HepG2 (cell line): ENCODE measurements at regions not wholly inside any gene's neighbourhood (a gene's known extent, or its start where the extent isn't known, plus 50 kb on each side); places are given as distances from the start of the nearest gene placed in this dataset.

Source experiments
- ATAC-seq: fragments of 200-7000 bp; cut with Tn5 transposase; 3 replicates; pipeline ENCODE4 v1.9.1; 2020; ENCODE audit warnings: mild to moderate bottlenecking, moderate library complexity
- BruUV-seq: library from RNA; stranded (reverse); fragments of 400-500 nt; replicated peaks from 2 replicates; lab custom pipeline; 2021; lab: Mats Ljungman, UMichigan
- CTCF ChIA-PET: fragments of 300-600 bp; formaldehyde crosslinking; extraction: SDS; loops from one replicate; lab custom pipeline; 2021; ENCODE audit warnings: low total read pairs, inconsistent platforms, low intra/inter-chr PET ratio; lab: Yijun Ruan, JAX
- POLR2A ChIA-PET: fragments of 350-600 bp; sonication (Branson Sonifier 250); formaldehyde crosslinking; loops from one replicate; lab custom pipeline; 2020; ENCODE audit warnings: antibody characterized with exemption, inconsistent platforms; lab: Yijun Ruan, JAX
- DNase-seq: peaks from one replicate; pipeline ENCODE4 v3.0.0-alpha.2; 2015; ENCODE audit warnings: low spot score
- FAIRE-seq: peaks from 3 replicates; lab custom pipeline; 2011; peaks lifted over from hg19 to GRCh38; lab: Jason Lieb, UNC
- H2AFZ ChIP-seq: one replicate; pipeline ENCODE4 v1.6.1; 2011; ENCODE audit warnings: low read length, inconsistent platforms
- H3K27ac ChIP-seq: fragments of 300-600 bp; 3 replicates; pipeline ENCODE4 v1.8.0; 2011; ENCODE audit warnings: mixed run types, mild to moderate bottlenecking, mixed read lengths, low read length, inconsistent platforms; ENCODE audit not compliant: insufficient read depth; ENCODE audit errors: extremely low read length
- H3K27me3 ChIP-seq, 2 experiments: fragments of 200-600 bp in 1 of 2; 2 replicates in 1 of 2; 3 replicates in 1 of 2; pipeline versions ENCODE4 v1.6.0 to v1.8.0; 2011; ENCODE audit warnings: low read length in 2 of 2, mild to moderate bottlenecking in 2 of 2, moderate library complexity in 2 of 2, inconsistent platforms in 1 of 2; ENCODE audit not compliant: insufficient read depth in 2 of 2, control insufficient read depth in 1 of 2
- H3K36me3 ChIP-seq, 2 experiments: fragments of 200-600 bp in 1 of 2; replicated peaks in 1 of 2; 2 replicates in 1 of 2; 3 replicates in 1 of 2; pipeline versions ENCODE4 v1.5.1 to v1.8.0; 2011; ENCODE audit warnings: low read length in 2 of 2, inconsistent platforms in 1 of 2; ENCODE audit not compliant: insufficient read depth in 2 of 2, control insufficient read depth in 1 of 2
- H3K4me1 ChIP-seq: 2 replicates; pipeline ENCODE4 v1.5.1; 2012; ENCODE audit warnings: low read length, inconsistent platforms; ENCODE audit not compliant: insufficient read depth
- H3K4me2 ChIP-seq: 2 replicates; pipeline ENCODE4 v1.6.0; 2011; ENCODE audit warnings: low read depth, low read length, inconsistent platforms
- H3K4me3 ChIP-seq, 3 experiments: fragments of 200-600 bp in 1 of 3; sonication (generic), shearing (Covaris generic) in 1 of 3; replicated peaks in 1 of 3; 2 replicates each; pipeline ENCODE4 v1.5.1; 2011 to 2016; ENCODE audit warnings: low read length in 3 of 3, inconsistent platforms in 2 of 3, low read depth in 2 of 3, mild to moderate bottlenecking in 2 of 3, control low read depth in 1 of 3, mixed read lengths in 1 of 3; ENCODE audit not compliant: insufficient read depth in 1 of 3
- H3K79me2 ChIP-seq: one replicate; pipeline ENCODE4 v1.6.1; 2011; ENCODE audit warnings: low read length, inconsistent platforms; ENCODE audit not compliant: insufficient read depth
- H3K9ac ChIP-seq: 2 replicates; pipeline ENCODE4 v1.6.0; 2011; ENCODE audit warnings: mild to moderate bottlenecking, low read depth, low read length, inconsistent platforms; ENCODE audit not compliant: insufficient read depth
- H3K9me3 ChIP-seq: 2 replicates; pipeline ENCODE4 v1.5.1; 2012; ENCODE audit warnings: mild to moderate bottlenecking, low read length
- H4K20me1 ChIP-seq: 2 replicates; pipeline ENCODE4 v1.6.0; 2011; ENCODE audit warnings: inconsistent platforms, mild to moderate bottlenecking, low read length, moderate library complexity; ENCODE audit not compliant: insufficient read depth
- ETS1 ChIP-seq: sonication (generic); formaldehyde crosslinking; IDR thresholded peaks from 2 replicates; pipeline ENCODE4 v1.4.0; 2020; ENCODE audit warnings: missing genetic modification reagents
- SIX4 ChIP-seq: sonication (generic); formaldehyde crosslinking; IDR thresholded peaks from 2 replicates; pipeline ENCODE4 v1.4.0; 2020; ENCODE audit warnings: missing genetic modification reagents
- ZBTB14 ChIP-seq: sonication (generic); formaldehyde crosslinking; IDR thresholded peaks from 2 replicates; pipeline ENCODE4 v1.4.0; 2020; ENCODE audit warnings: missing genetic modification reagents
- ZNF235 ChIP-seq: sonication (generic); formaldehyde crosslinking; IDR thresholded peaks from 2 replicates; pipeline ENCODE4 v1.8.1; 2023; ENCODE audit warnings: mild to moderate bottlenecking, missing genetic modification reagents, borderline replicate concordance
- WGBS: methylation state at CpG from one replicate; pipeline ENCODE4 v1.1.6; 2017; ENCODE audit warnings: low lambda C conversion rate; 5-methylcytosine and 5-hydroxymethylcytosine counted together
- in situ Hi-C: cut with HindIII; loops from 2 replicates; pipeline ENCODE4 v1.10.0; 2017; ENCODE audit warnings: low pct_unique_long_range_greater_than_20kb; ENCODE audit not compliant: extremely low pct_ligation_motif_present
- intact Hi-C: fragments of 100-400 bp; cut with micrococcal nuclease; formaldehyde crosslinking; loops from one replicate; pipeline ENCODE4 v1.10.0; 2022; ENCODE audit not compliant: unreplicated experiment
- TF ChIP-seq, protein P1 (sequence below): sonication (generic); formaldehyde crosslinking; IDR thresholded peaks from 2 replicates; pipeline ENCODE4 v1.5.0; 2020; ENCODE audit warnings: mild to moderate bottlenecking, missing genetic modification reagents
- TF ChIP-seq, protein P2 (sequence below): sonication (generic); formaldehyde crosslinking; IDR thresholded peaks from 2 replicates; pipeline ENCODE4 v1.9.0; 2021; ENCODE audit warnings: mild to moderate bottlenecking, missing genetic modification reagents

DNA sequence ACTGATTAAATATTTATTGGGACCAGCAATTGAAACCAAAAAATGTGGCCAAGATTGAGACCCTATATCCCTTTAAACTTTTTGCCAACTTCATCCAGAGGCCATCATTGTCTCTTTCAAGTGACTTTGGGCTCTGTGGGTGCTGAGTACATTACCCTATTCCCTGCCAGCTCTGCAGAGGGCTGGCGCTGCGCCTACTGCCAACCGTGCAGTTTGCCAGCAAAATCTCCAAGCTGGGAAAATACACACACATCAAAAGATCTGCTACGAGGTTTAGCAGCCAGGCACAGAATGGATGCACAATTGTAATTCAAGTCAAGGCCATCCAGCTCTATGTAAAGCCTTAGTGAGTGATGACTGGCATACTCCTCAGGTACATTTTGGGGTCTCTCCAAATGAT lies 125.0 kb downstream of the CBLN4 start:
- in situ Hi-C loops (no loop called here), intact Hi-C loops (no loop called here)
- H3K79me2 ChIP-seq = no peaks in the 10 kb centered on the region
- no peaks in the 10 kb centered on the region for H3K4me1 ChIP-seq
- ChIA-PET CTCF (no interaction called here), POLR2A (no interaction called here)
- no peak overlapping the region for H3K4me3 ChIP-seq
- H3K27ac ChIP-seq = no peak overlapping the region
- ATAC-seq (no peak), DNase-seq (no peak), FAIRE-seq (no peak)
- TF ChIP-seq SIX4 (CRISPR knock-in tag) (no peak), ZBTB14 (CRISPR knock-in tag) (no peak), ETS1 (CRISPR knock-in tag) (no peak), ZNF235 (CRISPR knock-in tag) (no peak)
- TF ChIP-seq, protein P1, sequence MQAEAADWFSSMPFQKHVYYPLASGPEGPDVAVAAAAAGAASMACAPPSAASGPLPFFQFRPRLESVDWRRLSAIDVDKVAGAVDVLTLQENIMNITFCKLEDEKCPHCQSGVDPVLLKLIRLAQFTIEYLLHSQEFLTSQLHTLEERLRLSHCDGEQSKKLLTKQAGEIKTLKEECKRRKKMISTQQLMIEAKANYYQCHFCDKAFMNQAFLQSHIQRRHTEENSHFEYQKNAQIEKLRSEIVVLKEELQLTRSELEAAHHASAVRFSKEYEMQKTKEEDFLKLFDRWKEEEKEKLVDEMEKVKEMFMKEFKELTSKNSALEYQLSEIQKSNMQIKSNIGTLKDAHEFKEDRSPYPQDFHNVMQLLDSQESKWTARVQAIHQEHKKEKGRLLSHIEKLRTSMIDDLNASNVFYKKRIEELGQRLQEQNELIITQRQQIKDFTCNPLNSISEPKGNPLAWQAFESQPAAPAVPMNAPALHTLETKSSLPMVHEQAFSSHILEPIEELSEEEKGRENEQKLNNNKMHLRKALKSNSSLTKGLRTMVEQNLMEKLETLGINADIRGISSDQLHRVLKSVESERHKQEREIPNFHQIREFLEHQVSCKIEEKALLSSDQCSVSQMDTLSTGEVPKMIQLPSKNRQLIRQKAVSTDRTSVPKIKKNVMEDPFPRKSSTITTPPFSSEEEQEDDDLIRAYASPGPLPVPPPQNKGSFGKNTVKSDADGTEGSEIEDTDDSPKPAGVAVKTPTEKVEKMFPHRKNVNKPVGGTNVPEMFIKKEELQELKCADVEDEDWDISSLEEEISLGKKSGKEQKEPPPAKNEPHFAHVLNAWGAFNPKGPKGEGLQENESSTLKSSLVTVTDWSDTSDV (CRISPR knock-in tag) = no peak
- TF ChIP-seq, protein P2, sequence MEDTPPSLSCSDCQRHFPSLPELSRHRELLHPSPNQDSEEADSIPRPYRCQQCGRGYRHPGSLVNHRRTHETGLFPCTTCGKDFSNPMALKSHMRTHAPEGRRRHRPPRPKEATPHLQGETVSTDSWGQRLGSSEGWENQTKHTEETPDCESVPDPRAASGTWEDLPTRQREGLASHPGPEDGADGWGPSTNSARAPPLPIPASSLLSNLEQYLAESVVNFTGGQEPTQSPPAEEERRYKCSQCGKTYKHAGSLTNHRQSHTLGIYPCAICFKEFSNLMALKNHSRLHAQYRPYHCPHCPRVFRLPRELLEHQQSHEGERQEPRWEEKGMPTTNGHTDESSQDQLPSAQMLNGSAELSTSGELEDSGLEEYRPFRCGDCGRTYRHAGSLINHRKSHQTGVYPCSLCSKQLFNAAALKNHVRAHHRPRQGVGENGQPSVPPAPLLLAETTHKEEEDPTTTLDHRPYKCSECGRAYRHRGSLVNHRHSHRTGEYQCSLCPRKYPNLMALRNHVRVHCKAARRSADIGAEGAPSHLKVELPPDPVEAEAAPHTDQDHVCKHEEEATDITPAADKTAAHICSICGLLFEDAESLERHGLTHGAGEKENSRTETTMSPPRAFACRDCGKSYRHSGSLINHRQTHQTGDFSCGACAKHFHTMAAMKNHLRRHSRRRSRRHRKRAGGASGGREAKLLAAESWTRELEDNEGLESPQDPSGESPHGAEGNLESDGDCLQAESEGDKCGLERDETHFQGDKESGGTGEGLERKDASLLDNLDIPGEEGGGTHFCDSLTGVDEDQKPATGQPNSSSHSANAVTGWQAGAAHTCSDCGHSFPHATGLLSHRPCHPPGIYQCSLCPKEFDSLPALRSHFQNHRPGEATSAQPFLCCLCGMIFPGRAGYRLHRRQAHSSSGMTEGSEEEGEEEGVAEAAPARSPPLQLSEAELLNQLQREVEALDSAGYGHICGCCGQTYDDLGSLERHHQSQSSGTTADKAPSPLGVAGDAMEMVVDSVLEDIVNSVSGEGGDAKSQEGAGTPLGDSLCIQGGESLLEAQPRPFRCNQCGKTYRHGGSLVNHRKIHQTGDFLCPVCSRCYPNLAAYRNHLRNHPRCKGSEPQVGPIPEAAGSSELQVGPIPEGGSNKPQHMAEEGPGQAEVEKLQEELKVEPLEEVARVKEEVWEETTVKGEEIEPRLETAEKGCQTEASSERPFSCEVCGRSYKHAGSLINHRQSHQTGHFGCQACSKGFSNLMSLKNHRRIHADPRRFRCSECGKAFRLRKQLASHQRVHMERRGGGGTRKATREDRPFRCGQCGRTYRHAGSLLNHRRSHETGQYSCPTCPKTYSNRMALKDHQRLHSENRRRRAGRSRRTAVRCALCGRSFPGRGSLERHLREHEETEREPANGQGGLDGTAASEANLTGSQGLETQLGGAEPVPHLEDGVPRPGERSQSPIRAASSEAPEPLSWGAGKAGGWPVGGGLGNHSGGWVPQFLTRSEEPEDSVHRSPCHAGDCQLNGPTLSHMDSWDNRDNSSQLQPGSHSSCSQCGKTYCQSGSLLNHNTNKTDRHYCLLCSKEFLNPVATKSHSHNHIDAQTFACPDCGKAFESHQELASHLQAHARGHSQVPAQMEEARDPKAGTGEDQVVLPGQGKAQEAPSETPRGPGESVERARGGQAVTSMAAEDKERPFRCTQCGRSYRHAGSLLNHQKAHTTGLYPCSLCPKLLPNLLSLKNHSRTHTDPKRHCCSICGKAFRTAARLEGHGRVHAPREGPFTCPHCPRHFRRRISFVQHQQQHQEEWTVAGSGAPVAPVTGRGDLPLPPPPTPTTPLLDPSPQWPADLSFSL (CRISPR knock-in tag) = no peak
- H3K9me3 ChIP-seq = peaks cover 95% of the 10 kb centered on the region
- no peak overlapping the region for H2AFZ ChIP-seq
- H3K9ac ChIP-seq = no peak overlapping the region
- H3K36me3 ChIP-seq = no peaks in the 10 kb centered on the region
- H4K20me1 ChIP-seq = no peaks in the 10 kb centered on the region
- 56% methylated on average over 4 of the region's 4 CpGs for WGBS
- BruUV-seq = no TSS peak
- H3K4me2 ChIP-seq = no peak overlapping the region
- no peaks in the 10 kb centered on the region for H3K27me3 ChIP-seq
